ENCODE measurements at regions not wholly inside any gene's neighbourhood (a gene's known extent, or its start where the extent isn't known, plus 50 kb on each side); places are given as distances from the start of the nearest gene placed in this dataset.

GRCh38 chr5:163976696-163977095 is 471.3 kb downstream of the MAT2B start:
- no peaks in the 10 kb centered on the region for H3K9me3 Mint-ChIP-seq
- H3K4me1 Mint-ChIP-seq (ENCODE audit: low read depth) = no peaks in the 10 kb centered on the region
- H3K27me3 Mint-ChIP-seq = no peaks in the 10 kb centered on the region
- no peak overlapping the region for H3K4me3 Mint-ChIP-seq
- no peaks in the 10 kb centered on the region for H3K36me3 Mint-ChIP-seq (ENCODE audit: low read depth)
- no peak overlapping the region for H3K27ac Mint-ChIP-seq

- no peaks in the 10 kb centered on the region for H3K36me3 Mint-ChIP-seq (ENCODE audit: low read depth)
- no peaks in the 10 kb centered on the region for H3K27me3 Mint-ChIP-seq
- H3K4me3 Mint-ChIP-seq = no peak overlapping the region
- no peaks in the 10 kb centered on the region for H3K9me3 Mint-ChIP-seq
- no peaks in the 10 kb centered on the region for H3K4me1 Mint-ChIP-seq (ENCODE audit: low read depth)
- H3K27ac Mint-ChIP-seq = no peak overlapping the region
Observed at GRCh38 chr5:163978897-163979296, 473.5 kb downstream of the MAT2B start.

- Mint-ChIP-seq H3K4me1 (ENCODE audit: low read depth) (no peaks in the 10 kb centered on the region), H3K4me3 (no peak overlapping the region), H3K27ac (no peak overlapping the region), H3K27me3 (no peaks in the 10 kb centered on the region), H3K9me3 (no peaks in the 10 kb centered on the region), H3K36me3 (ENCODE audit: low read depth) (no peaks in the 10 kb centered on the region)
Observed at GRCh38 chr5:163988566-163988965, 483.1 kb downstream of the MAT2B start.

DNA sequence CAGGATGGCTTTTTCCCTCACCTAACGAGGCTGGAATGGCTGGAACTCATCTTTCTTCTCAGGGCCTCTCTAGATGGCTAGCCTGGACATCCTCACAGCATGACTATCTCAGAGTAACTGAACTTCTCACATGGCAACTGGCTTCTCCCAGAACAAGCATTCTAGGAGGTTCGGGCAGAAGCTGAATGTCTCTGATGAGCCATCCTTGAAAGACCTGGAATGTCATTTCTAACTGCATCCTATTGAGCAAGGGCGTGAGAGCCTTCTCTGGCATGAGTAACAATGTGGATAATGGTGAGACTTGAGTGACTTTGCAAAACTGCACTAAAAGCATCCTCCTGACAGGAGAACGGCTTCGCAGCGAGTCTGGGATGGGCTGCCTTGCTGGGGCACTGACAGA is 487.7 kb downstream of the MAT2B start:
- no peaks in the 10 kb centered on the region for H3K27me3 Mint-ChIP-seq
- no peak overlapping the region for H3K27ac Mint-ChIP-seq
- no peaks in the 10 kb centered on the region for H3K4me1 Mint-ChIP-seq (ENCODE audit: low read depth)
- no peaks in the 10 kb centered on the region for H3K9me3 Mint-ChIP-seq
- no peaks in the 10 kb centered on the region for H3K36me3 Mint-ChIP-seq (ENCODE audit: low read depth)
- H3K4me3 Mint-ChIP-seq = no peak overlapping the region

- Mint-ChIP-seq H3K27me3 (no peaks in the 10 kb centered on the region), H3K36me3 (ENCODE audit: low read depth) (no peaks in the 10 kb centered on the region), H3K9me3 (no peaks in the 10 kb centered on the region), H3K4me3 (no peak overlapping the region), H3K27ac (no peak overlapping the region), H3K4me1 (ENCODE audit: low read depth) (no peaks in the 10 kb centered on the region)
Observed at GRCh38 chr5:163995206-163995605, 489.8 kb downstream of the MAT2B start.

DNA sequence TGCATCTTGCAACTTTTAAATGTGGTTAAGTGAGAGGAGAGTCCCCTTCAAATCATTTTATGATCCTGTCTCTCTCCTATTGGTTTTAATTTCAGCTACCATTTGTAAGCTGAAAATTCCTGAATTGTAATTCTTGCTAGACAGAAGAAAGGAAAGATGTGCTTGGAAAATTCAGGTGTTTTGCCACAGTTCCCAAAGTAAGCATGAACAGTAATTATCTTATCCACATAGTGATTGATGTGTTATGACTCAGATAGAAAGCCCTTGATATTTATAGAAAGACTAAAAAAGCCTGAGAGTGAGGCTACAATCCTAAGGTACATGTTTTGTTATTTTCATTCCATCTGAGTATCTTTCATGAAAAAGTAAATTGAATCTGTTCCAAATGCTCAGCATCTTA is 492.5 kb downstream of the MAT2B start:
- no peak overlapping the region for H3K4me3 Mint-ChIP-seq
- no peak overlapping the region for H3K27ac Mint-ChIP-seq
- H3K4me1 Mint-ChIP-seq (ENCODE audit: low read depth) = no peaks in the 10 kb centered on the region
- H3K36me3 Mint-ChIP-seq (ENCODE audit: low read depth) = no peaks in the 10 kb centered on the region
- no peaks in the 10 kb centered on the region for H3K9me3 Mint-ChIP-seq
- H3K27me3 Mint-ChIP-seq = no peaks in the 10 kb centered on the region

DNA sequence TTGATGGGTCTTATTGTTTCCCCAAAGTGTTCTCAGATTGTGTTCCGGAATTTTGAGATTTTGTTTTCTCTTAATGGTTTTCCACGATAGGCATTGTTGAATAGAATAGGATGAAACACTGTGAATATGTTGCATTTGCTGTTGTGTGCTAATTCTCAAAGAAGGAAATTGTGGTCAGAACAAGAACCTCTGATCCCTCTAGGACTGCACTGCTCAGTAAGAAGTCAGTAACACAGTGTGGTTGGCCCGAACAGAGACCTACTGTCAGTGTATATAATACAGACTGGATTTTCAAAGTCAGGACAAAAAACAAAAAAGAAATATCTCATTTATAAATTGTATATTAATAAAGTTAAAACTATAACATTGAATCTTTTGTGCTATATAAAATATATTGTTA is 494.8 kb downstream of the MAT2B start:
- no peaks in the 10 kb centered on the region for H3K9me3 Mint-ChIP-seq
- H3K4me3 Mint-ChIP-seq = no peak overlapping the region
- H3K27ac Mint-ChIP-seq = no peak overlapping the region
- H3K36me3 Mint-ChIP-seq (ENCODE audit: low read depth) = no peaks in the 10 kb centered on the region
- no peaks in the 10 kb centered on the region for H3K27me3 Mint-ChIP-seq
- H3K4me1 Mint-ChIP-seq (ENCODE audit: low read depth) = no peaks in the 10 kb centered on the region

- no peak overlapping the region for H3K4me3 Mint-ChIP-seq
- H3K4me1 Mint-ChIP-seq (ENCODE audit: low read depth) = no peaks in the 10 kb centered on the region
- no peaks in the 10 kb centered on the region for H3K9me3 Mint-ChIP-seq
- H3K27ac Mint-ChIP-seq = no peak overlapping the region
- no peaks in the 10 kb centered on the region for H3K36me3 Mint-ChIP-seq (ENCODE audit: low read depth)
- no peaks in the 10 kb centered on the region for H3K27me3 Mint-ChIP-seq
Observed at GRCh38 chr5:164000819-164001218, 495.4 kb downstream of the MAT2B start.

DNA sequence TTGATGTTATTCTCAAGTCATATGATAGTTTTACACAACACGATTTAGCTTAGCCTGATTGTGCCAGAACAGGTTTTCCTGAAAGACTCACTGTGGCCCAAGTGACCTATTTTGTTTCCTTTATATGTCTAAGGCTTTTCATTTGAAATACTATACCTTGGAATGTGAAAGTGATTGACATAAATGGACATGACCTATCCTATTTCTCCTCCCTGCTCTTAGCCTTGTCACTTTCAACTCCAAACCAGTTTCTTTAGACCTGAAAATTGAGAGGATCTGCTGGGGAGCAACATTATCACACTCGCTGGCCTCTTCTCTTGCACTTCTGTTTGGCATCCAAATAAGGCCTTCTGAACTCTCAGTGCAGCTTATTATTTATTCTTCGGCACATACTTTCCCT is 496.8 kb downstream of the MAT2B start:
- no peaks in the 10 kb centered on the region for H3K4me1 Mint-ChIP-seq (ENCODE audit: low read depth)
- no peak overlapping the region for H3K4me3 Mint-ChIP-seq
- H3K27ac Mint-ChIP-seq = no peak overlapping the region
- H3K9me3 Mint-ChIP-seq = no peaks in the 10 kb centered on the region
- no peaks in the 10 kb centered on the region for H3K36me3 Mint-ChIP-seq (ENCODE audit: low read depth)
- H3K27me3 Mint-ChIP-seq = no peaks in the 10 kb centered on the region

DNA sequence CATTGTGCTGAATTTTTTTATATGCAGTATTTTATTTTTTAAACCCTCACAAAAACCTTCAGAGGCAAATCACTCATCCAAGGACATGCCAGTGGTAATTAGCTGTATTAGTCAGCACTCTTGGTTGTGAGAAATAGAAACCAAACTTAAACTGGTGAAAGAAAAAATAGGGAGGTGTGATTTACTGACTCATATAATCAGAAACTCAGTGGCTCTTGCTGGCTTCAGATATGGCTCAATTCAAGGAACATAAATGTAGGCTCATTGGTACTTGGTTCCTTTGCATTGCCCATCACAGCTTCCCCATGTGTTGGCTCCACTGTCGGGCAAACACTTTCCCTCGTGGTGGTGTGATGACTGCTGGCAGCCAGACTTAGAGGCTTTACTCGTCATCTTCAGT is 497.2 kb downstream of the MAT2B start:
- Mint-ChIP-seq H3K9me3 (no peaks in the 10 kb centered on the region), H3K4me3 (no peak overlapping the region), H3K27ac (no peak overlapping the region), H3K27me3 (no peaks in the 10 kb centered on the region), H3K4me1 (ENCODE audit: low read depth) (no peaks in the 10 kb centered on the region), H3K36me3 (ENCODE audit: low read depth) (no peaks in the 10 kb centered on the region)

DNA sequence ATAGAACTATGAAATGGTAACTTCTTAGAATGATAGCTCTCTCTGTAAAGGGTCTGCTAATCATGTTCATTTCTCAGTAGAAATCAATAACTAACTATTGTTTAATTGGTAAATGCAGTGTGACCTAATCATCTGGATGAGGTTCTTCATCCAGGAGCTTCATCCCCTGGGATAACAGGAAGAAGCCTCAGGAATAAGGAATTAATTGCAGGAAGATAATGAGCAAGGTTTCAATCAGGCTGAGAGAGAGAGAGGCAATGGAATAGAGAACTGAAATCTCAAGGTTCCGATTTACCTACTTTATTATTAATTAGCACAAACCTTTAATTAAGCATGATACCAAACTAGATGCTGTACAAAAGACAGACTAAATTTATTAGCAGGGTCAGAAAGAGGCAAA is 499.7 kb downstream of the MAT2B start:
- no peak overlapping the region for H3K4me3 Mint-ChIP-seq

DNA sequence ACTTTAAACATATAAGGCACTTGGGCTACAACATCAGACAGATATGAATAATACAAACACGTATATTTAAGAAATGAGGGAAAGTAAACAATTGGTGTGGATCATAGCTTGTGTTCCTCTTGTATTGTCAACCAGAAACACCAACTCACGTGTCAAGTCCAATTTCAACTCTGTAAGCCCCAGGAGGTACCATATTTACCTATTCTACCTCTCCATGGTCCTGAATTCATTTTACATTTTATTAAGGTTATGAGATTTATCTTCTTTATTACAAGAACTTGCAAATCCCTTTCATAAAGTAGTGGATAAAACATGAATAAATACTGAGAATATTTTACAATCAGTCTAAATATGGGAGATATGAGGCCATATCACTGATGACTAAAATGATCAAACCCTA is 501.6 kb downstream of the MAT2B start:
- Mint-ChIP-seq H3K27me3 (no peaks in the 10 kb centered on the region), H3K27ac (no peak overlapping the region), H3K9me3 (no peaks in the 10 kb centered on the region), H3K4me3 (no peak overlapping the region), H3K4me1 (ENCODE audit: low read depth) (no peaks in the 10 kb centered on the region), H3K36me3 (ENCODE audit: low read depth) (no peaks in the 10 kb centered on the region)

More for the DNA sequence above, 499.7 kb downstream of the MAT2B start:
- no peaks in the 10 kb centered on the region for H3K27me3 Mint-ChIP-seq
- no peak overlapping the region for H3K27ac Mint-ChIP-seq
- no peaks in the 10 kb centered on the region for H3K9me3 Mint-ChIP-seq
- no peaks in the 10 kb centered on the region for H3K36me3 Mint-ChIP-seq (ENCODE audit: low read depth)
- no peaks in the 10 kb centered on the region for H3K4me1 Mint-ChIP-seq (ENCODE audit: low read depth)

GRCh38 chr5:164009621-164010020 is 504.2 kb downstream of the MAT2B start:
- Mint-ChIP-seq H3K36me3 (ENCODE audit: low read depth) (no peaks in the 10 kb centered on the region), H3K9me3 (no peaks in the 10 kb centered on the region), H3K4me1 (ENCODE audit: low read depth) (no peaks in the 10 kb centered on the region), H3K27me3 (no peaks in the 10 kb centered on the region), H3K4me3 (no peak overlapping the region), H3K27ac (no peak overlapping the region)

- H3K9me3 Mint-ChIP-seq = no peaks in the 10 kb centered on the region
- no peaks in the 10 kb centered on the region for H3K27me3 Mint-ChIP-seq
- H3K4me3 Mint-ChIP-seq = no peak overlapping the region
- H3K36me3 Mint-ChIP-seq (ENCODE audit: low read depth) = no peaks in the 10 kb centered on the region
- H3K27ac Mint-ChIP-seq = no peak overlapping the region
- H3K4me1 Mint-ChIP-seq (ENCODE audit: low read depth) = no peaks in the 10 kb centered on the region
Observed at GRCh38 chr5:164010900-164011299, 505.5 kb downstream of the MAT2B start.

DNA sequence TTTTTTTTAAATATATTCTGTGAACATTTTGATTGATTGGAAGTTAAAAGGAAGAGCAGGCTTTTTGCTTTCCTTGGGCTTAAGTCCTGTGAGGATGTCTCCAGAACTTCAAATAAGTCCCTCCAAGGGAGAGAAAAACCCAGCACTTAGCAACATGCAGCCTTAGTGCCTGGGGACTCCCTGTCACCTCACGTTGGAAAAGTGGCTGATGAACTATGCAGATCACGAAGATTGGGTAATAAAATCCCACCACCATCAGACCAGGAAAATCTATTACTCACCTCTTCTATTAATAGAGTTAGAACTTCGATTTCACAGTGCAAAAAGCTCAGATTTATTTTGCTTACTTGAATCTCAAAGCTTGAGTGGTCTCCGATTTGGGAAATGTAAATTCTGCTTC is 507.0 kb downstream of the MAT2B start:
- Mint-ChIP-seq H3K4me1 (ENCODE audit: low read depth) (no peaks in the 10 kb centered on the region), H3K36me3 (ENCODE audit: low read depth) (no peaks in the 10 kb centered on the region), H3K27me3 (no peaks in the 10 kb centered on the region), H3K4me3 (no peak overlapping the region), H3K27ac (no peak overlapping the region), H3K9me3 (no peaks in the 10 kb centered on the region)

GRCh38 chr5:164013077-164013670 is 507.8 kb downstream of the MAT2B start:
- H3K4me1 Mint-ChIP-seq (ENCODE audit: low read depth) = no peaks in the 10 kb centered on the region
- H3K27me3 Mint-ChIP-seq = no peaks in the 10 kb centered on the region
- no peaks in the 10 kb centered on the region for H3K9me3 Mint-ChIP-seq
- no peak overlapping the region for H3K27ac Mint-ChIP-seq
- H3K36me3 Mint-ChIP-seq (ENCODE audit: low read depth) = no peaks in the 10 kb centered on the region
- H3K4me3 Mint-ChIP-seq = no peak overlapping the region
